Posterior cingulate gyrus (tissue), 11 donors: ENCODE measurements at regions not wholly inside any gene's neighbourhood (a gene's known extent, or its start where the extent isn't known, plus 50 kb on each side); places are given as distances from the start of the nearest gene placed in this dataset.
A peak's percentile ranks its signal among the peaks of the same experiment; 100 is the strongest.

Experiments
- DNase-seq, 10 donors: peaks; one replicate each; pipeline versions ENCODE4 v3.0.0 to v3.0.0-alpha.2; 2020 to 2021; ENCODE audit warnings: mixed read lengths in 3 of 10
- intact Hi-C: fragments of 100-400 bp; cut with DNase I; formaldehyde crosslinking; loops from one replicate; pipeline ENCODE4 v1.15.1; 2023

- intact Hi-C loops = no loop called here
- DNase-seq = no peak
Observed at GRCh38 chr20:6831461-6831860, 64.0 kb downstream of the BMP2 start.

- peak in 1 of 10 donors; percentile 53 for DNase-seq
- intact Hi-C loops = no loop called here
Observed at GRCh38 chr20:6832811-6833210, 65.3 kb downstream of the BMP2 start.

DNA sequence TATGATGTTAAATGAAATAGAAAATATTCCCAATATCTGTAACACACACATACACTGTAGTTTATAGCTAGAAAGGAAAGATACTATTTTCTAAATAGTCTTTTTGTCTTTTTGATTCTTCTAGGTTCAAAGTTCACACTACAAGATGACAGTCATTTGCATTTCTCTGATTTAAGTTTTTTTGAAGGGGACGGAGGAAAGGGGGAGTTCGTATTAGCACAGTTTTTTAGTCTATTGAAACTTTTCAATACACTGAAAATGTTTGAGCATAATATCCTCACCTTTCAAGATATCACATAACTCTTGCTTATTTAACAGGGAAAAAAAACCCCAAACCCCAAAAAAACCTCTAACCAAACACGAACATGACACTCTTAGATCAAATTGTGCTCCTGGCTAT is 68.1 kb downstream of the BMP2 start:
- intact Hi-C loops = no loop called here
- no peak for DNase-seq

DNA sequence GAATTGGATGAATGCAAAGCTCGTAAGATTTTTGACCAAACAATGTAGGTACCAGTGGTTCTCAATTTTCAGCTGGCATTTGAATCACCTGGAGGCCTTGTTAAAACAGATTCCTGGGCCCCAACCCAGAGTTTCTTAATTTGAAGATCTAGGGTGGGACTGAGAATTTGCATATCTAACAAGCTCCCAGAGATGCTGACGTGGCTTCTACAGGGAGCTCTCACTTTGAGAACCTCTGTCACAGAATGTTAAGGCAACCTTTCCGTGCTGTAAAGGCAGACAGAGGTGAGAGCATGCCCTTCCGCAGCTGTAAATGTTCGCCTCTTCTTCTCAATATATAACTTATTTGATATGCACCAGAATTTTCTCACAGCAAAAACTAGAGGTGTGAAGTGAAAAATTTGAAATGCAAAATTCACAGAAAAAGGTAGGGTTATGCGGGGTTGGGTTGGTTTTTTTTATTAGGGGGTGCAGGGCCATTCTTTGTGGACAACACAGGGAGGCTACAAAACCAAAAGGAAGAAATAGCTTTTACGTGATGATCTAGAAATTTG is 69.4 kb downstream of the BMP2 start:
- DNase-seq = no peak
- intact Hi-C loops = no loop called here

- intact Hi-C loops = no loop called here
- no peak for DNase-seq
Observed at GRCh38 chr20:6837730-6838129, 70.2 kb downstream of the BMP2 start.

DNA sequence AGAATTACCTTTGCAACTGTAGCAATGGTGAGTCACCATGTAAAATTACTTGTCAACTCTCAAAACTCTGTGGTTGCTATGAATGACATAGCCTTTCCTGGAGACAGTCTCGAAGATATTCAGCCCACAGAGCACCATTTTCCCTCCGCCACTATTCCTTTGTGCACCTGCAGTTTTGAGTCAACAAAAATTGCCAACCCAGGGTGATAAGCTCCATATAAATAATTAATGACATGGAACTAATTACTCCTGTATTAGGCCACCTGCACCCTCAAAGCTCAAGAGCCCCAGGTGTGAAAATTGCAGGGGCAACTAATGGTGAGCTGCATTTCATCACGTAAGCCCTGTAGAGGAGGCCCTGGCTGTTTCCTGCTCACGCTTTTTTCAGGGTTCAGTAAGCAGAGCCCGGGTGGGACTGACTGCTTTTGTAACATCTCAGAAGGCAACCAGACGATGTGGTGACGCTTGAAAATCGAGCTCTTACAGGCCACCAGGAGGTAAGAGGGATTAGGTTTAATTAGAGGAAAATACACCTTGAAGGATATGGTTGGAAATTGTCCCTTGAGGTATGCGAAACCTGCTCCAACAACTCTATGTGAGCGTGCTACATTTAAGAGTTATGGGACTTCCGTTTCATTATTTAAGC is 70.8 kb downstream of the BMP2 start:
- no peak for DNase-seq
- intact Hi-C loops = no loop called here

DNA sequence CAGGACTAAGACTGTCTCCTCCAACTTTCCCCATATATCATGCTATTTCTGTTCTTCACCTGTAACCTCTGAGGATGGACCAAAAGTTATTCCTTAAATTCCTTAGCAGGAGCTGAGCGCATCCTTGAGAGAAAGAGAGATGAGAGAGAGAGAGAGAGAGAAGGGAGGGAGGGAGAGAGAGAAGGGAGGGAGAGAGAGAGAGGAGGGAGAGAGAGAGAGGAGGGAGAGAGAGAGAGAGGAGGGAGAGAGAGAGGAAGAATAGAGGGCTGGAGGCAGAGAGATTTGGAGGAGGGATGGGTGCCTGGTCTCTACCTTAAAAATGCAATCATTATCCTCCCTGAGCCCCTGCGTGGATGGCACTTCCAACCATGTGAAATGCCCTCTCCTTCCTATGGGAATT is 73.6 kb downstream of the BMP2 start:
- intact Hi-C loops = no loop called here

GRCh38 chr20:6845141-6845540 is 77.7 kb downstream of the BMP2 start:
- intact Hi-C loops = no loop called here
- DNase-seq = no peak

More for the DNA sequence above, 73.6 kb downstream of the BMP2 start:
- DNase-seq = no peak

- no peak for DNase-seq
Observed at GRCh38 chr20:6848041-6848440, 80.6 kb downstream of the BMP2 start.

GRCh38 chr20:6848992-6849391 is 81.5 kb downstream of the BMP2 start:
- DNase-seq = no peak
- intact Hi-C loops = no loop called here

More at GRCh38 chr20:6848041-6848440, 80.6 kb downstream of the BMP2 start:
- intact Hi-C loops = no loop called here

GRCh38 chr20:6851136-6851535 is 83.7 kb downstream of the BMP2 start:
- intact Hi-C loops = no loop called here
- no peak for DNase-seq

- intact Hi-C loops = no loop called here
- DNase-seq = no peak
Observed at GRCh38 chr20:6852478-6852877, 85.0 kb downstream of the BMP2 start.

DNA sequence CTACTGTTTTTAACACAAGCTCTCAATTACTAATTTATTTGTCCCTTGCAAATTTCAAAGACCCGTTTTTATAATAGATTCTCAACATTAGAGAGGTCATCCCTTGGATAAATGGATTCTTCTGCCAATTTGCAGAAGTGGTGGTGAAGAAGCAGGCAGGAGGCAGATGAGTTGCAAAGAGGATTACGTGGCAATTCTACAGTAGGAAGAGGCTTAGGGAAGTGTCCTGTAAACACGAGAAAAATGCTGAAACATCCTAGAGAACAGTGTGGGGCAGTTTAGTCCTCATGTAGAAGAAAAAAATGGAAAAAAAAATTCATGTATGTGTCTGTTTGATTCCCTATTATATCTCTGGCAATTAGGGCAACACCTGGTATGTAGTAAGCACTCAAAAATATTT is 87.6 kb downstream of the BMP2 start:
- intact Hi-C loops = no loop called here
- DNase-seq = no peak

- no peak for DNase-seq
- intact Hi-C loops = no loop called here
Observed at GRCh38 chr20:6855796-6856195, 88.3 kb downstream of the BMP2 start.

DNA sequence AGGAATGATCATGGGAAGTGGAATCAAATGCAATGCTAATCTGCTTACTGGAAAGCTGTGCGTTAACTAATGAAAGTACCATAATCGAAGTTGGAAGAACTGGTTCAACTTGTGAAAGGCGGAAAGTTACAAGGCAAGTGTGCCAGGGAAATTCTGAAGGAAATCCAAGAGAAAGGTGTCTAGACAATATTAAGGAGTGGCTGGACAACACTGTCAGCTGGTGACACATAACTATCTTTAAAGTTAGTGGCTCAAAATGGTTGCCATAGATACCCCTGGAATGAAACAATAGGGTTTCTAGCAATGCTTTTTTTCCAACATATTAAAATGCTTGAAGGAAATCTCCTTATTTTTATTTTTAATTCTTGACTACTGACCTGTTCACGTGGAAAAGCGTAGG is 90.4 kb downstream of the BMP2 start:
- no peak for DNase-seq
- intact Hi-C loops = no loop called here

DNA sequence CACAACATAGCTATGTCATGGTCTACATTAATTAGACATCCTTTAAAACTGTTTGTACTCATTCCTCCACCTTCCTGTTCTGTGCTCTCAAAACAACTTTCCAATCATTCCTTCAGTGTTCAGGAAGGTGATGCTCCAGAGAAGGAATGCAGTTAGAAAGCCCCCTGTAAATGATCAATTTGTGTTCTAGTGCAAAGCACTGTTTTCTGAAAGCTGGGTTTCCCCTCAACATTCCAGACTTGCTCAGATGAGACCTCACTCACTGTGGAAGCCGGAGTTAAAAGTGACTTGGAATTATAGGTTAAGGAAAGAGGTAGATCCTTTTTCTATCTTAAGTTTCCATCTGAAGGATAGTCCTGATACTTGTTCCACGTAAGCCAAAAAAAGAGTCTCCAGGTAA is 95.9 kb downstream of the BMP2 start:
- no peak for DNase-seq
- intact Hi-C loops = no loop called here

DNA sequence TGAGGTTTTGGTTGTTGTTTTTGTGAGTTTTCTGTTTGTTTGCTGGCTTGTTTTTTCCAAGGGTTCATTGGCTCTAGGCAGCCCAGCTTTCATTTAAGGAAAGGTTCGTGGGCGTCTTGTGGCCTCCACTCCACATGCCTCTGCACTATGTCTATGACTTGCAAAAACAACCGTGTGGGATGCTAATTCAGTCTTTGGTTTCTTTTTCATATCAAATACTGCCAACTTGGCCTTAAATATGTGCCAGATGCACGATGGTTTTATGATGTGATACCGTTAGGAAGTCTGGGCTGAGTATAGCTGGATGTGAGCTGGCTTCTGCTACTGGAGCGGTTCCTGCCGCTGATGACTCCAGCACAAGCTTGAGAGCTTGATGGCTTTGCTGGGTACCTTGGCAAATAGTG is 96.3 kb downstream of the BMP2 start:
- intact Hi-C loops = no loop called here
- peak in 8 of 10 donors; percentile 12 to 89 (median 32) for DNase-seq

DNA sequence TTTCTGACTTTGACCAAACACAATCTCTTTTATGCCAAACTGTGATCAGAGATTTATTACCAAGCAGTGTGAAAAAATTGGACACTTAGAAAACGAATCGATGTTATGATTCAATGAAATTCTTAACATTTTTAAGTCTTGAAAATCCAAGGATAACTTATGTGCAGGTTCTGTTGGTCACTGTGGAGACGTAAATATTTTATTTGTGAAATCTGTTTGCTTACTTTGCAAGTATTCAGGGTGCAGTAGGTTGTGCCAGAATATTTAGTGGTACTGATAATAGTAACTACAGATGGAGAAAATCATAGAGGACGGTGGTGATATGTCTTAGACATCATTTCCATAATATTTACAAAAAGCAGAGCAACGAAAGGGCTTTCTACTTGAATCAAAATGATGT is 97.3 kb downstream of the BMP2 start:
- intact Hi-C loops = no loop called here
- no peak for DNase-seq

DNA sequence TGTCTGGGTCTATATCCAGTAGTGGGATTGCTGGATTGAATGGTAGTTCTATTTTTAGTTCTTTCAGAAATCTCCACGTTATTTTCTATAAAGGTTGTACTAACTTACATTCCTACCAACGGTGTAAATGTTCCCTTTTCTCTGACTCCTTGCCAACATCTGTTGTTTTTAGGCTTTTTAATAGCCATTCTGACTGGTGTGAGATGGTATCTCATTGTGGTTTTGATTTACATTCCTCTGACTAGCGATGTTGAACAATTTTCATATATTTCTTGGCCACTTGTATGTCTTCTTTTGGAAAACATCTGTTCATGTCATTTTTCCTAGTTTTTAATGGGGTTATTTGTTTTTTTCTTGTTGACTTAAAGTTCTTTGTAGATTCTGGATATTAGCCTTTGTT is 99.3 kb downstream of the BMP2 start:
- intact Hi-C loops = no loop called here
- no peak for DNase-seq

GRCh38 chr20:6868861-6869260 is 101.4 kb downstream of the BMP2 start:
- peak in 1 of 10 donors; percentile 72 for DNase-seq
- intact Hi-C loops = no loop called here

- no peak for DNase-seq
- intact Hi-C loops = no loop called here
Observed at GRCh38 chr20:6870559-6870958, 103.1 kb downstream of the BMP2 start.

GRCh38 chr20:6877633-6878032 is 110.1 kb downstream of the BMP2 start:
- intact Hi-C loops = no loop called here
- DNase-seq = no peak
